ENCODE measurements at regions not wholly inside any gene's neighbourhood (a gene's known extent, or its start where the extent isn't known, plus 50 kb on each side); places are given as distances from the start of the nearest gene placed in this dataset.
"Not testable (repeated sequence)": the region's sequence is repeated elsewhere in the genome, so short reads cannot be mapped to it uniquely, and the experiment has no call there.

- no peak for DNase-seq
These were observed 1240.5 kb downstream of the UQCRFS1 start for GRCh38 chr19:27972291-27973040.

GRCh38 chr19:27971869-27972268 lies 1241.1 kb downstream of the UQCRFS1 start:
- no peak for DNase-seq

- no peak for DNase-seq
These were observed 1241.9 kb downstream of the UQCRFS1 start for GRCh38 chr19:27971071-27971470.

- no peak for DNase-seq
These were observed 1246.5 kb downstream of the UQCRFS1 start for GRCh38 chr19:27966390-27966816.

GRCh38 chr19:27964185-27964584 lies 1248.8 kb downstream of the UQCRFS1 start:
- no peak for DNase-seq

GRCh38 chr19:27962264-27962663 lies 1250.7 kb downstream of the UQCRFS1 start:
- no peak for DNase-seq

GRCh38 chr19:27955485-27956480 lies 1257.2 kb downstream of the UQCRFS1 start:
- DNase-seq = no peak

- not testable (repeated sequence) for DNase-seq
These were observed 1270.3 kb downstream of the UQCRFS1 start for GRCh38 chr19:27942607-27943006.

GRCh38 chr19:27936139-27936538 lies 1276.8 kb downstream of the UQCRFS1 start:
- DNase-seq = no peak

GRCh38 chr19:27935669-27936068 lies 1277.3 kb downstream of the UQCRFS1 start:
- no peak for DNase-seq

GRCh38 chr19:27929399-27929798 lies 1283.6 kb downstream of the UQCRFS1 start:
- no peak for DNase-seq

- no peak for DNase-seq
These were observed 1287.7 kb downstream of the UQCRFS1 start for GRCh38 chr19:27925202-27925601.

- DNase-seq = no peak
These were observed 1290.0 kb downstream of the UQCRFS1 start for GRCh38 chr19:27922970-27923369.

GRCh38 chr19:27920774-27921173 lies 1292.2 kb downstream of the UQCRFS1 start:
- no peak for DNase-seq

- no peak for DNase-seq
These were observed 1294.1 kb downstream of the UQCRFS1 start for GRCh38 chr19:27918818-27919217.

GRCh38 chr19:27911122-27911898 lies 1301.6 kb downstream of the UQCRFS1 start:
- no peak for DNase-seq

GRCh38 chr19:27909861-27910260 lies 1303.1 kb downstream of the UQCRFS1 start:
- DNase-seq = no peak

- DNase-seq = no peak
These were observed 1303.6 kb downstream of the UQCRFS1 start for GRCh38 chr19:27909185-27909840.

- DNase-seq = no peak
These were observed 1306.9 kb downstream of the UQCRFS1 start for GRCh38 chr19:27906081-27906480.

- no peak for DNase-seq
These were observed 1307.9 kb downstream of the UQCRFS1 start for GRCh38 chr19:27905074-27905473.

- DNase-seq = no peak
These were observed 1311.9 kb downstream of the UQCRFS1 start for GRCh38 chr19:27901078-27901477.

- no peak for DNase-seq
These were observed 1316.9 kb downstream of the UQCRFS1 start for GRCh38 chr19:27896091-27896490.
